G401.6 (cell line): ENCODE measurements at regions not wholly inside any gene's neighbourhood (a gene's known extent, or its start where the extent isn't known, plus 50 kb on each side); places are given as distances from the start of the nearest gene placed in this dataset.
"Not testable (repeated sequence)": the region's sequence is repeated elsewhere in the genome, so short reads cannot be mapped to it uniquely, and the experiment has no call there.

ENCODE experiments used
- FAIRE-seq: peaks from 2 replicates; lab custom pipeline; 2012; peaks lifted over from hg19 to GRCh38; lab: Jason Lieb, UNC

- FAIRE-seq, result no peak
Observed at GRCh38 chr2:208937521-208937920, 486.3 kb upstream of the MAP2 start.

DNA sequence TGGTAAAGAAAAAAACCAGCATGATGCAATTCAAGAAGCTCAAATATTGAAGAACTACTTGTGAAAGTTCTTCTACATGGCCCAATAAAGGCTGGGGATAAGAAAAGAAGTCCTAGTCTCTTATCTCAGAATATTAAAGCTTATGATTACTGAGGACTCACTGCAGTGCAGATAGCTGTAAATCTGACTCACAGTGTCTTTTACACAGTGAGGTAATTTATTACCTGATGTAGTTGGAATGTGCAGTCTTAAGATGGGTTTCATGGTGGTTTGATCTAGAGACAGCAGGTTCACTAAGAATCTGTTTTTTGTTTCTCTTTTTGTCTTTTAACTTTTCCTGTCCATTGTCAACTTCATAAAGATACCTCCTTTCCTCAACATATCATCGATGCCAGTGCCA lies 484.0 kb upstream of the MAP2 start:
- no peak for FAIRE-seq

DNA sequence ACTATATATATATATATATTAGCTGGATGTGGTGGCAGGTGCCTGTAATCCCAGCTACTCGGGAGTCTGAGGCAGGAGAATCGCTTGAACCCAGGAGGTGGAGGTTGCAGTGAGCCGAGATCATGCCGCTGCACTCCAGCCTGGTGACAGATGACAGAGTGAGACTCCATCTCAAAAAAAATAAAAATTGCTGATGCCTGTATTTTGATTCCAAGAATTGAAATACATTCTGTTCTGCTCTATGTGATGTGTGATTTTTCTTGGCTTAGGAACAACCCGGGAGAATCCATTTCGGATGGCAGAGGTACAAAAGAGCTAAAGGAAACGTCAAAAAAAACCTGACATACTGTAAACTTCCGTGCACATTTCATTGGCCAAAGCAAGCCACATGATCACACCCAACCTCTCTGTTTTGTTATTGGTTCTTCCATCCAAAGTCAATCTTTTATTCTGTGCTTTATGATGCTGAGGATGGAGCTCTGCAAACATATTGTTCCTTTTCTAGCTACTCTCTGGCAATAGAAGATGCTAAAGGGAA lies 478.1 kb upstream of the MAP2 start:
- FAIRE-seq, result no peak

GRCh38 chr2:208948073-208948472 lies 475.8 kb upstream of the MAP2 start:
- no peak for FAIRE-seq

DNA sequence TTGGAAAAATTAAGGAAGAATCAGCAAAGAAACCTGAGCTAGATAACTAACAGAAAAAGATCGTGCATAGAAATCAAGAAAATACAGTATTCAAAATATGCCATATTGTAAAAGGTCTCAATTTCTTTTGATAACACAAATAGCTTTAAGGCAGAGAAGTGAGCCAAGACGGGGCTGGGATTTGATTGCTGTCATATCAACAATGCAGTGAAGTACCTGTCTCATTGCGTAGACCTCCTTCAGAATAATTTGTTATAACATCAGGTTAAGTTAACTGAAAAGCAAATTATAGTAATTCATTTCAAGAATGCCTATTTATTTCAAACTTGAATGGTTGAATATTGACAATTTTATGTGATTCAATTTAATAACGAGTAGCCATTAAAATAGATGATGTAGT lies 453.8 kb upstream of the MAP2 start:
- FAIRE-seq, result no peak

DNA sequence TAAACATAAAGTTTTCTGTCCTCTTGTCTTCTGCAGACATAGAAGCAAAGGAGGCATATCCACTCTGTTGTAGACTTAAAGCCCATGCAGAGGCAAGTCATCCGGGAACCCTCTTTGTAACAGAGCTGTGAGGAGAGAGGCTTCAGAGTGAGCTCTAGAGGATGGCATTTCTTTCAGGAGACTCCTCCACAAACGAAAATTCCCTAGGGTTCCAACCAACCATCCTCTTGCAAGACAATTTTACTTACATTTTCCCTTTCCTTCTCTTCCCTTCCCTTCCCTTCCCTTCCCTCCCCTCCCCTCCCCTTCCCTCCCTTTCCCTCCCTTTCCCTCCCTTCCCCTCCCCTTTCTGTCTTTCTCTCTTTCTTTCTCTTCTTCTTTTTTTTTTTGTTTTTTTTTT lies 446.3 kb upstream of the MAP2 start:
- no peak for FAIRE-seq

- no peak for FAIRE-seq
Observed at GRCh38 chr2:208978946-208979345, 444.9 kb upstream of the MAP2 start.

DNA sequence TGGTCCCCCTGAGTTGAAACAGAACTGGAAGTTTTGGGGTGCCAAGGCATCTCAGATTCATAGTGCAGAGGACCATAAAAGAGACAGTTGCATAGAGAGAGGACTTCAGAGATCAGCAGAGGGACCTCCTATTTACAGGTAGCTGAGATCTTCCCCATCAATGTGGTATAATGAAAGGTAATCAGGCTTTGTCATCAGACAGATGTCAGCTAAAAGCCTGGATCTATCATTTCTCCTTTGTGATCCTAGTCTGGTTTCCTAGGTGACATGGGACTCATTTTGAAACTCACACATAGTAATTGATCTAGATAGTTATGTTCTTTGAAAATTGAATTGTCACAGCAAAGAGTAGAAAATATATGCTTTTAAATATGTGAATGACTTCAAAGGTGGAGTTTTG lies 443.5 kb upstream of the MAP2 start:
- FAIRE-seq, result no peak

- FAIRE-seq, result no peak
Observed at GRCh38 chr2:208982831-208983230, 441.0 kb upstream of the MAP2 start.

GRCh38 chr2:208983486-208983885 lies 440.4 kb upstream of the MAP2 start:
- FAIRE-seq, result no peak

GRCh38 chr2:208984376-208985090 lies 439.3 kb upstream of the MAP2 start:
- no peak for FAIRE-seq

GRCh38 chr2:208985644-208986043 lies 438.2 kb upstream of the MAP2 start:
- FAIRE-seq, result no peak

DNA sequence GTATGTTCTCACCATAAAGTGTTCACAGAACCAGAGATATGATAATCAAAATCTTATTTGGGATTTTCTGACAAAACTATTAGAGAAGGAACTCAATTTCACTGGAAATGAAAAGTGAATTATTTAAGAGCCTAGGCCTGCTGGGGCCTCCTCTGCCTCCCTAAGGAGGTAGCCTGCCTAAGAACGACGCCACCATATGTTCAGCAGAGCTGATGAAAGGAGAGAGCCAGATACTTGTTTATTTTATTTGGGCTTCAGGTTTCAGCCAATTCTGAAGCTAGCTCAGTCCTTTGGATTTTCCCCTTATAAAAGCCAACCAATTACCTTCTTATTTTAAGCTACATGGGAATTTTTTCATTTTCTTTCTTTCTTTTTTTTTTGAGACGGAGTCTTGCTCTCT lies 433.1 kb upstream of the MAP2 start:
- FAIRE-seq, result no peak

DNA sequence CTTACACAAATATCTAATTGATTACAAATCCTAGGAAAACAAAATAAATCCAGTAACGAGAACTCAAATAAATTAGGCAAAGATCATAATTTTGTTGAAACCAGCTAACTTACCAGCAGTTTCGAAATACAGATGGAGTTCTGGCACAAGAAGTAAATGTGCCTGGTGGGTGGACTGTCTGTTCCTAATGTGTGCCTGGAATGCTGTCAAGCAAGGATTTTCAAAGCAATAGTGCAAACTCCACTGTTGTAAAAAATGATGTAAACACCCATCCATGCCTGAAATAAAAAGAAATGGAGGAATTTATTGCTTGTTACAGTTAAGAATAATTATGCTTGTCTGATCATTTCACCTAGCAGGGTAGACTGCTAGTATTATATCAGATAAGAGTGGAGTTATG lies 423.9 kb upstream of the MAP2 start:
- FAIRE-seq, result no peak

- FAIRE-seq, result no peak
Observed at GRCh38 chr2:209002054-209002453, 421.8 kb upstream of the MAP2 start.

DNA sequence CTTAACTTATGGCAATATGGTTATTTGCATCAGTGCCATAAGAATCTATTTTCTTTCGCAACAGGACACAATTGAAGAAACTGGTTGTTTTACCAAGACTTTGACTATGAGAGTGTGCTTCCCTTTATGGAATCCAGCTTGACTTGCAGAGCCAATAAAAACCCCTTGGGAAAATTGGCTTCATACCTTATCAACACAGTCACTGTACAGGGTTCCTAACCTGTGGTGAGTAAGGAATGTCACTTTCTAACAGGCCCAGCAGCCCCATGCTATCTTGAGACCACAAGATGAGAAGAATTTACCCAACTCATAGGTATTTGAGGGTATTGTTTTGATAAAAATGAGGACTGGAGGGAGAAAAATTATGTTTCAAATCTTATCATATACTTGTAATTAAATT lies 418.5 kb upstream of the MAP2 start:
- no peak for FAIRE-seq

DNA sequence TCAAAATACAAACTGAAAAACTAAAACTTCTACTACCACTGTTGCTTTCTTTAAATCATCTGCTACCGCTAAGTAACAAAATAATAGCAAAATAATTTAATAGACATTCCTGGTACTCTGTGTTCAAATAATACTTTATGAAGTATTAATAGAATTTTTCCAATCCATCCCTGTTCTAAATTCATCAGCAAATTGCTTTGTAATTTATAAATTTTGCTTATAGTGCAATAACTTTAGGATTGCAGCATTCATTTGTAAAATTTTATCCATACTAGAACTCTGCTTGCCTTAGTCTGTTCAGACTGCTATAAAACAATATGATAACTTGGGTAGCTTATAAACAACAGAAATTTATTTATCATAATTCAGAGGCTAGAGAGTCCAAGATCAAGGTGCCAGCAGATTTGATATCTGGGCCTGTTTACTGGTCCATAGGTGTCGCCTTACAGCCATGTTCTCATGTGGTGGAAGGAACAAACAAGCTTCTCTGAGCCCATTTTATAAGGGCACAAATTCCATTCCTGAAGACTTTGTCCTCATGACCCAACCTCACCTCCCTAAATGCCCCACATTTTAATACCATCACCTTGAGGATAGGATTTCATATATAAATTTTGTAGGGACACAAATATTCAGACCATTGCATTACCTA lies 415.1 kb upstream of the MAP2 start:
- no peak for FAIRE-seq

GRCh38 chr2:209018633-209019032 lies 405.2 kb upstream of the MAP2 start:
- not testable (repeated sequence) for FAIRE-seq

GRCh38 chr2:209029249-209029648 lies 394.6 kb upstream of the MAP2 start:
- no peak for FAIRE-seq

GRCh38 chr2:209044307-209044706 lies 379.5 kb upstream of the MAP2 start:
- no peak for FAIRE-seq

GRCh38 chr2:209046163-209046562 lies 377.7 kb upstream of the MAP2 start:
- no peak for FAIRE-seq

DNA sequence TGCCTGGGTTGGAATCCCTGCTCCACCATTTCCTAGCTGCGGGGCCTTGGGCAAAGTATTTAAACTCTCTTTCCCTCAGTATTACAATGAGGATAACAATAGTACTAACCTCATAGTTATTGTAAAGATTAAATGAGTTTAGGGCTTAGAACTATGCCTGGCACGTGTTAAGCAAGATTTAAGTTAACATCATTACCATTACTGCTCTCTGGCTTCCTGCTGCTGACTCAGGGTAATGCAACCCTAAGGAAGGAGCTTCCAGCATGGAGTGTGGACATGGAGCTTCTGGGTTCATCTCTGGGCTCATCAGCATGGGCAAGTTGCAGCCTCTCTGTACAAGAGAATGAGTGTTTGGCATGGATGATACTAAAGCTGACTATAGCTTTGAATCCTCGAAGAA lies 374.2 kb upstream of the MAP2 start:
- FAIRE-seq, result no peak

GRCh38 chr2:209062210-209062609 lies 361.6 kb upstream of the MAP2 start:
- FAIRE-seq, result no peak

DNA sequence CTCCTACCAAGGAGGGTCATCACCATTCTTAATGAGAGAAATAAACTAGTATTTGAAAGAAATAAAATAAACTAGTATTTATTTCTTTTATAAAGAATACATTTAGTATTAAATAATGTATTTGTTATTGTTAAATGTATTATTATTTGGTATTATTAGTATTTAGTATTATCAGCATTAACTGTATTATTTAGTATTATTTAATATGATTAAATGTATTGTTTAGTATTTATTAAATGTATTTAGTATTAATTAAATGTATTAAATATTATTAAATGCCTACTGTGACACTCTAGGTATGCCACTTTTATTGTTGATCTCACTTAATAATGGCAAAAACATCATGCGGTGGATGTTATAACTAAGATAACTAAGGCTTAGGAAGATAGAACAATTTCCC lies 353.6 kb upstream of the MAP2 start:
- peak; percentile 86 for FAIRE-seq
